ENCODE measurements at regions not wholly inside any gene's neighbourhood (a gene's known extent, or its start where the extent isn't known, plus 50 kb on each side); places are given as distances from the start of the nearest gene placed in this dataset.

- no peak for TF ChIP-seq POLR2A (IDR thresholded peaks at IDR 0.05; ENCODE audit: low read depth, low read length)
- no peak for TF ChIP-seq CTCF (conservative IDR thresholded peaks at IDR 0.05; ENCODE audit: low read depth, low read length)
- no peak for TF ChIP-seq RCOR1 (IDR thresholded peaks at IDR 0.05; ENCODE audit: insufficient replicate concordance, low read length)
- TF ChIP-seq SMC3 (IDR thresholded peaks at IDR 0.05; ENCODE audit: low read depth, low read length) = no peak
- TF ChIP-seq FOS (IDR thresholded peaks at IDR 0.05; ENCODE audit: low read depth, low read length) = no peak
- TF ChIP-seq BHLHE40 (IDR thresholded peaks at IDR 0.05; ENCODE audit: low read depth, low read length) = no peak
These were observed 173.1 kb downstream of the SLC38A4 start for GRCh38 chr12:46652692-46653091.

Measured in IMR-90 (cell line).